Osteocyte (in vitro differentiated cells): ENCODE measurements at regions not wholly inside any gene's neighbourhood (a gene's known extent, or its start where the extent isn't known, plus 50 kb on each side); places are given as distances from the start of the nearest gene placed in this dataset.
"Not testable (repeated sequence)": the region's sequence is repeated elsewhere in the genome, so short reads cannot be mapped to it uniquely, and the experiment has no call there.

Experiments
- DNase-seq: peaks from one replicate; pipeline ENCODE4 v3.0.0; 2021; ENCODE audit warnings: mixed read lengths; ENCODE audit not compliant: unreplicated experiment; ENCODE audit errors: extremely low spot score
- H3K27ac Mint-ChIP-seq: one replicate; pipeline ENCODE4 v1.8.0; 2021; ENCODE audit warnings: mild to moderate bottlenecking, mixed read lengths; ENCODE audit not compliant: unreplicated experiment
- H3K27me3 Mint-ChIP-seq: one replicate; pipeline ENCODE4 v1.8.0; 2021; ENCODE audit warnings: mixed read lengths; ENCODE audit not compliant: unreplicated experiment
- H3K36me3 Mint-ChIP-seq: one replicate; pipeline ENCODE4 v1.8.0; 2021; ENCODE audit warnings: mixed read lengths; ENCODE audit not compliant: unreplicated experiment
- H3K4me1 Mint-ChIP-seq: one replicate; pipeline ENCODE4 v1.8.0; 2021; ENCODE audit warnings: mixed read lengths; ENCODE audit not compliant: unreplicated experiment
- H3K4me3 Mint-ChIP-seq: one replicate; pipeline ENCODE4 v1.8.0; 2021; ENCODE audit warnings: mild to moderate bottlenecking, moderate library complexity, mixed read lengths; ENCODE audit not compliant: unreplicated experiment
- H3K9me3 Mint-ChIP-seq: one replicate; pipeline ENCODE4 v1.8.0; 2021; ENCODE audit warnings: mixed read lengths; ENCODE audit not compliant: unreplicated experiment
- TF ChIP-seq, protein P1 (sequence below): fragments of 200-600 bp; sonication (generic); IDR thresholded peaks from 2 replicates; pipeline ENCODE4 v1.5.0; 2021; ENCODE audit warnings: antibody characterized with exemption, mild to moderate bottlenecking, moderate library complexity

DNA sequence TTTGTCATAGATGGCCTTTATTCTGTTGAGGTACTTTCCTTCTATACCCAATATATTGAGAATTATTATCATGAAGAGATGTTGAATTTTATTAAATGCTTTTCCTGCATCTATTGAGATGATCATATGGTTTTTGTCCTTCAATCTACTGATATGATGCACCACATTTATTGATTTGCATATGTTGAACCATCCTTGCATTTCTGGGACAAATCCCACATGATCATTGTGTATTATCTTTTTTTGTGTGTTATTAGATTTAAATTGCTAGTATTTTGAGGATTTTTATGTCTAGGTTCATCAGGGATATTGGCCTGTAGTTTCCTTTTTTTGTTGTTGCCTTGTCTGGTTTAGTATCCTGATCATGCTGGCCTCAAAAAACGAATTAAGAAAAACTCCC lies 124.5 kb upstream of the CES5A start:
- H3K4me3 Mint-ChIP-seq, result no peak overlapping the region
- H3K27ac Mint-ChIP-seq, result no peak overlapping the region
- no peak for DNase-seq
- H3K4me1 Mint-ChIP-seq, result no peaks in the 10 kb centered on the region
- TF ChIP-seq, protein P1, sequence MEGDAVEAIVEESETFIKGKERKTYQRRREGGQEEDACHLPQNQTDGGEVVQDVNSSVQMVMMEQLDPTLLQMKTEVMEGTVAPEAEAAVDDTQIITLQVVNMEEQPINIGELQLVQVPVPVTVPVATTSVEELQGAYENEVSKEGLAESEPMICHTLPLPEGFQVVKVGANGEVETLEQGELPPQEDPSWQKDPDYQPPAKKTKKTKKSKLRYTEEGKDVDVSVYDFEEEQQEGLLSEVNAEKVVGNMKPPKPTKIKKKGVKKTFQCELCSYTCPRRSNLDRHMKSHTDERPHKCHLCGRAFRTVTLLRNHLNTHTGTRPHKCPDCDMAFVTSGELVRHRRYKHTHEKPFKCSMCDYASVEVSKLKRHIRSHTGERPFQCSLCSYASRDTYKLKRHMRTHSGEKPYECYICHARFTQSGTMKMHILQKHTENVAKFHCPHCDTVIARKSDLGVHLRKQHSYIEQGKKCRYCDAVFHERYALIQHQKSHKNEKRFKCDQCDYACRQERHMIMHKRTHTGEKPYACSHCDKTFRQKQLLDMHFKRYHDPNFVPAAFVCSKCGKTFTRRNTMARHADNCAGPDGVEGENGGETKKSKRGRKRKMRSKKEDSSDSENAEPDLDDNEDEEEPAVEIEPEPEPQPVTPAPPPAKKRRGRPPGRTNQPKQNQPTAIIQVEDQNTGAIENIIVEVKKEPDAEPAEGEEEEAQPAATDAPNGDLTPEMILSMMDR, result no peak
- no peaks in the 10 kb centered on the region for H3K27me3 Mint-ChIP-seq
- no peaks in the 10 kb centered on the region for H3K36me3 Mint-ChIP-seq
- H3K9me3 Mint-ChIP-seq, result peaks cover 18% of the 10 kb centered on the region

DNA sequence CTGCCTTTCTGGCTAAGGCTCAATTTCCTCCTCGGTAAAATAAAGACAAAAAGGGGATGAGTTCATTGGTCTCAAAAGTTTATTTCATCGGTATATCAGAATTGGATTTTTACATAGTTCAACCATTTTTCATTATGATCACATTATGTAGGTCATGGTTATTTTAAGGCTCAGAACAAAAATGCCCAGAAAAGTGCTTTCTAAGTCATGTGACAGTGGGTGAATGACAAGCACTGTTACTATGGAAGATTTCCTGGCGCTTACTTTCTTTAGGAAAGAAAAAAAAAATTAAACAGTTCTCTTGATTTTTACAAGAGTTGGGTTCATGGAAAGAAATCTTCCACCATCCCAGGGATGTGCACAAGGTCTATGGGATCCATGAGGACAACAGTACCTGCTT lies 117.9 kb upstream of the CES5A start:
- TF ChIP-seq, protein P1, result no peak
- H3K36me3 Mint-ChIP-seq, result no peaks in the 10 kb centered on the region
- H3K27me3 Mint-ChIP-seq, result no peaks in the 10 kb centered on the region
- DNase-seq, result no peak
- H3K4me1 Mint-ChIP-seq, result no peaks in the 10 kb centered on the region
- H3K4me3 Mint-ChIP-seq, result no peak overlapping the region
- H3K9me3 Mint-ChIP-seq, result peaks cover 4% of the 10 kb centered on the region
- H3K27ac Mint-ChIP-seq, result no peak overlapping the region

- no peak overlapping the region for H3K27ac Mint-ChIP-seq
- H3K9me3 Mint-ChIP-seq, result no peaks in the 10 kb centered on the region
- TF ChIP-seq, protein P1, result no peak
- DNase-seq, result no peak
- no peaks in the 10 kb centered on the region for H3K27me3 Mint-ChIP-seq
- no peaks in the 10 kb centered on the region for H3K36me3 Mint-ChIP-seq
- H3K4me1 Mint-ChIP-seq, result no peaks in the 10 kb centered on the region
- H3K4me3 Mint-ChIP-seq, result no peak overlapping the region
Observed at GRCh38 chr16:55992551-55992950, 117.4 kb upstream of the CES5A start.

- Mint-ChIP-seq H3K27ac (no peak overlapping the region), H3K9me3 (no peaks in the 10 kb centered on the region), H3K4me3 (no peak overlapping the region), H3K36me3 (no peaks in the 10 kb centered on the region), H3K4me1 (no peaks in the 10 kb centered on the region), H3K27me3 (no peaks in the 10 kb centered on the region)
- no peak for DNase-seq
- TF ChIP-seq, protein P1, result no peak
Observed at GRCh38 chr16:55991843-55992242, 116.7 kb upstream of the CES5A start.

DNA sequence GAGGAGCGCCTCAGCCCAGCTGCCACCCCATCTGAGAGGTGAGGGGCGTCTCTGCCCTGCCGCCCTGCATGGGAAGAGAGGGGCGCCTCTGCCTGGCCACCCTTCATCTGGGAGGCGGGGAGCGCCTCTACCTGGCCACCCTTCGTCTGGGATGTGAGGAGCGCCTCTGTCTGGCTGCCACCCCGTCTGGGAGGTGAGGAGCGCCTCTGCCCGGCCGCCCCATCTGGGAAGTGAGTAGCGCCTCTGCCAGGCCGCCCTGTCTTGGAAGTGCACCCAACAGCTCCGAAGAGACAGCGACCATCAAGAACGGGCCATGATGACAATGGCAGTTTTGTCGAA lies 114.4 kb upstream of the CES5A start:
- no peak for DNase-seq
- Mint-ChIP-seq H3K27me3 (no peaks in the 10 kb centered on the region), H3K36me3 (no peaks in the 10 kb centered on the region), H3K27ac (no peak overlapping the region), H3K9me3 (no peaks in the 10 kb centered on the region), H3K4me3 (no peak overlapping the region), H3K4me1 (no peaks in the 10 kb centered on the region)
- TF ChIP-seq, protein P1, result no peak

GRCh38 chr16:55988850-55989568 lies 113.8 kb upstream of the CES5A start:
- H3K9me3 Mint-ChIP-seq, H3K4me1 Mint-ChIP-seq, DNase-seq, H3K27ac Mint-ChIP-seq, H3K36me3 Mint-ChIP-seq, H3K4me3 Mint-ChIP-seq, H3K27me3 Mint-ChIP-seq: not testable (repeated sequence)
